ENCODE measurements at regions not wholly inside any gene's neighbourhood (a gene's known extent, or its start where the extent isn't known, plus 50 kb on each side); places are given as distances from the start of the nearest gene placed in this dataset.

GRCh38 chr13:31653730-31654129, 85.6 kb upstream of the RXFP2 start:
- Mint-ChIP-seq H3K27ac (no peak overlapping the region), H3K36me3 (ENCODE audit: low read depth) (no peaks in the 10 kb centered on the region)

GRCh38 chr13:31663880-31664585, 75.3 kb upstream of the RXFP2 start:
- Mint-ChIP-seq H3K9me3 (peaks cover 36% of the 10 kb centered on the region), H3K36me3 (ENCODE audit: low read depth) (peaks cover 11% of the 10 kb centered on the region), H3K4me3 (no peak overlapping the region), H3K27me3 (ENCODE audit: insufficient read depth) (no peaks in the 10 kb centered on the region), H3K4me1 (peaks cover 15% of the 10 kb centered on the region), H3K27ac (peak overlapping the region; percentile 78)
- H3K4me3 ChIP-seq (ENCODE audit: low read length), result no peak overlapping the region
- H3K4me1 ChIP-seq (ENCODE audit: control insufficient read depth, insufficient read depth, low read length), result peaks cover 10% of the 10 kb centered on the region
- H3K9ac ChIP-seq (ENCODE audit: extremely low read depth, low read length, poor library complexity, severe bottlenecking), result no peak overlapping the region
- H3K27me3 ChIP-seq (ENCODE audit: control insufficient read depth, insufficient read depth, low read length, poor library complexity, severe bottlenecking), result no peaks in the 10 kb centered on the region
- TF ChIP-seq, protein P1, sequence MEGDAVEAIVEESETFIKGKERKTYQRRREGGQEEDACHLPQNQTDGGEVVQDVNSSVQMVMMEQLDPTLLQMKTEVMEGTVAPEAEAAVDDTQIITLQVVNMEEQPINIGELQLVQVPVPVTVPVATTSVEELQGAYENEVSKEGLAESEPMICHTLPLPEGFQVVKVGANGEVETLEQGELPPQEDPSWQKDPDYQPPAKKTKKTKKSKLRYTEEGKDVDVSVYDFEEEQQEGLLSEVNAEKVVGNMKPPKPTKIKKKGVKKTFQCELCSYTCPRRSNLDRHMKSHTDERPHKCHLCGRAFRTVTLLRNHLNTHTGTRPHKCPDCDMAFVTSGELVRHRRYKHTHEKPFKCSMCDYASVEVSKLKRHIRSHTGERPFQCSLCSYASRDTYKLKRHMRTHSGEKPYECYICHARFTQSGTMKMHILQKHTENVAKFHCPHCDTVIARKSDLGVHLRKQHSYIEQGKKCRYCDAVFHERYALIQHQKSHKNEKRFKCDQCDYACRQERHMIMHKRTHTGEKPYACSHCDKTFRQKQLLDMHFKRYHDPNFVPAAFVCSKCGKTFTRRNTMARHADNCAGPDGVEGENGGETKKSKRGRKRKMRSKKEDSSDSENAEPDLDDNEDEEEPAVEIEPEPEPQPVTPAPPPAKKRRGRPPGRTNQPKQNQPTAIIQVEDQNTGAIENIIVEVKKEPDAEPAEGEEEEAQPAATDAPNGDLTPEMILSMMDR (conservative IDR thresholded peaks at IDR 0.05), result no peak
- DNase-seq, result no peak
- peaks cover 34% of the 10 kb centered on the region for H3K9me3 ChIP-seq (ENCODE audit: control insufficient read depth, low read length)
- no peaks in the 10 kb centered on the region for H3K36me3 ChIP-seq (ENCODE audit: control insufficient read depth, insufficient read depth, low read length)
- H3K27ac ChIP-seq (ENCODE audit: low read depth, low read length), result no peak overlapping the region
- WGBS, 2 experiments (ENCODE audit: insufficient coverage in 1 of 2, insufficient read length in 1 of 2), result 29 to 60% methylated on average over 1 of the region's 1 CpG

More at GRCh38 chr13:31653730-31654129, 85.6 kb upstream of the RXFP2 start:
- no peaks in the 10 kb centered on the region for H3K36me3 ChIP-seq (ENCODE audit: control insufficient read depth, insufficient read depth, low read length)
- H3K4me3 ChIP-seq (ENCODE audit: low read length), result no peak overlapping the region
- TF ChIP-seq, protein P1 (conservative IDR thresholded peaks at IDR 0.05), result no peak
- Mint-ChIP-seq H3K9me3 (peaks cover 10% of the 10 kb centered on the region), H3K4me3 (no peak overlapping the region), H3K27me3 (ENCODE audit: insufficient read depth) (no peaks in the 10 kb centered on the region), H3K4me1 (peaks cover 1% of the 10 kb centered on the region)
- no peak overlapping the region for H3K9ac ChIP-seq (ENCODE audit: extremely low read depth, low read length, poor library complexity, severe bottlenecking)
- H3K27ac ChIP-seq (ENCODE audit: low read depth, low read length), result no peak overlapping the region
- peaks cover 7% of the 10 kb centered on the region for H3K9me3 ChIP-seq (ENCODE audit: control insufficient read depth, low read length)
- H3K4me1 ChIP-seq (ENCODE audit: control insufficient read depth, insufficient read depth, low read length), result no peaks in the 10 kb centered on the region
- DNase-seq, result no peak
- H3K27me3 ChIP-seq (ENCODE audit: control insufficient read depth, insufficient read depth, low read length, poor library complexity, severe bottlenecking), result no peaks in the 10 kb centered on the region
- 98% methylated on average over 2 of the region's 2 CpGs; no CpG with 5 or more reads in 1 of the 2 experiments for WGBS, 2 experiments (ENCODE audit: insufficient coverage in 1 of 2, insufficient read length in 1 of 2)

DNA sequence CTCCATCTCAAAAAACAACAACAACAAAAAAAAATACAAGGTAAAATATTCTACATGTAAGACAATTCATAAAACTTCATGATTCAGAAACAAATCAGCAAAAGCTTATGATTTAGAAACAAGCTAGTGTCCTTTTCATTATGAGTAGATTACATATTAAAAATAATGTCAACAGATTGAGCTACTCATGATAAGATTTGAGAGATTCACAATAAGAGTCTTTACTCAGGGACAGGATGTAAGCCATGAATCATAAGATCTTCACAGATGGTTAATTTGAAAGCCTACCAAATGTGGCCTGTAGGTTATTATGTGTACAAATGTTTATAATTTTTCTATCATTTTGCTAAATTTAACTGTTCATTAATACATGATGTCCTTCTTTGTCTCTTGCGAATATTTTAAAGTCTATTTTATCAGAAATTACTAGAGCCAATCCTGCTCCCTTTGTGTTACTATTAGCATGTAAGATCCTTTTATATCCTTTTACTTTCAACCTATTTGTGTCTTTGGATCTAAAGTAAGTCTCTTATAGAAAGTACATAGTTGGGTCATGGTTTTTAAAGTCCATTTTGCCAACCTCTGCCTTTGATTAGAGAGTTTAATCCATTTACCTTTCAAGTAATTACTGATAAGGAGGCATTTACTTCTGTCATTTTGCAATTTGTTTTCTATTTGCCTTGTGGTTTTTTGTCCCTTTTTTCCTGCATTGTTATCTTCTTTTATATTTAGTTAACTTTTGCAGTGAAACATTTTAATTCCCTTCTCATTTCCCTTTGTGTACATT, 68.3 kb upstream of the RXFP2 start:
- WGBS, 2 experiments (ENCODE audit: insufficient coverage in 1 of 2, insufficient read length in 1 of 2), result 80% methylated on average over 1 of the region's 1 CpG; no CpG with 5 or more reads in 1 of the 2 experiments
- Histone ChIP-seq H3K27ac (ENCODE audit: low read depth, low read length) (no peak overlapping the region), H3K27me3 (ENCODE audit: control insufficient read depth, insufficient read depth, low read length, poor library complexity, severe bottlenecking) (no peaks in the 10 kb centered on the region), H3K4me3 (ENCODE audit: low read length) (no peak overlapping the region), H3K36me3 (ENCODE audit: control insufficient read depth, insufficient read depth, low read length) (no peaks in the 10 kb centered on the region), H3K9me3 (ENCODE audit: control insufficient read depth, low read length) (peaks cover 26% of the 10 kb centered on the region), H3K9ac (ENCODE audit: extremely low read depth, low read length, poor library complexity, severe bottlenecking) (no peak overlapping the region), H3K4me1 (ENCODE audit: control insufficient read depth, insufficient read depth, low read length) (no peaks in the 10 kb centered on the region)
- Mint-ChIP-seq H3K36me3 (ENCODE audit: low read depth) (peaks cover 7% of the 10 kb centered on the region), H3K27ac (no peak overlapping the region), H3K9me3 (peaks cover 36% of the 10 kb centered on the region), H3K4me1 (no peaks in the 10 kb centered on the region), H3K4me3 (no peak overlapping the region), H3K27me3 (ENCODE audit: insufficient read depth) (no peaks in the 10 kb centered on the region)
- TF ChIP-seq, protein P1 (conservative IDR thresholded peaks at IDR 0.05), result no peak
- no peak for DNase-seq
